HG03520 (cell line): ENCODE measurements at regions not wholly inside any gene's neighbourhood (a gene's known extent, or its start where the extent isn't known, plus 50 kb on each side); places are given as distances from the start of the nearest gene placed in this dataset.

Experiments
- ATAC-seq: cut with Tn5 transposase; IDR thresholded peaks from one replicate; pipeline ENCODE4 v1.9.1; 2021; ENCODE audit warnings: mild to moderate bottlenecking, moderate library complexity; ENCODE audit not compliant: unreplicated experiment

- peak; percentile 80 for ATAC-seq
These were observed 91.5 kb upstream of the ZNF827 start for GRCh38 chr4:146029939-146030710.

- peak; percentile 36 for ATAC-seq
These were observed 90.5 kb upstream of the ZNF827 start for GRCh38 chr4:146029147-146029546.

- no peak for ATAC-seq
These were observed 89.1 kb upstream of the ZNF827 start for GRCh38 chr4:146027761-146028160.

- peak; percentile 91 for ATAC-seq
These were observed 84.8 kb upstream of the ZNF827 start for GRCh38 chr4:146023334-146023967.

- ATAC-seq, result no peak
These were observed 83.9 kb upstream of the ZNF827 start for GRCh38 chr4:146022541-146022940.

- ATAC-seq, result no peak
These were observed 79.6 kb upstream of the ZNF827 start for GRCh38 chr4:146018247-146018646.

- no peak for ATAC-seq
These were observed 66.1 kb upstream of the ZNF827 start for GRCh38 chr4:146004730-146005129.

GRCh38 chr4:145988628-145989027, 50.0 kb upstream of the ZNF827 start:
- no peak for ATAC-seq
